HG03175 (cell line): ENCODE measurements at regions not wholly inside any gene's neighbourhood (a gene's known extent, or its start where the extent isn't known, plus 50 kb on each side); places are given as distances from the start of the nearest gene placed in this dataset.

Source experiments
- ATAC-seq: cut with Tn5 transposase; IDR thresholded peaks from one replicate; pipeline ENCODE4 v1.9.1; 2021; ENCODE audit warnings: mild to moderate bottlenecking, moderate library complexity; ENCODE audit not compliant: unreplicated experiment

DNA sequence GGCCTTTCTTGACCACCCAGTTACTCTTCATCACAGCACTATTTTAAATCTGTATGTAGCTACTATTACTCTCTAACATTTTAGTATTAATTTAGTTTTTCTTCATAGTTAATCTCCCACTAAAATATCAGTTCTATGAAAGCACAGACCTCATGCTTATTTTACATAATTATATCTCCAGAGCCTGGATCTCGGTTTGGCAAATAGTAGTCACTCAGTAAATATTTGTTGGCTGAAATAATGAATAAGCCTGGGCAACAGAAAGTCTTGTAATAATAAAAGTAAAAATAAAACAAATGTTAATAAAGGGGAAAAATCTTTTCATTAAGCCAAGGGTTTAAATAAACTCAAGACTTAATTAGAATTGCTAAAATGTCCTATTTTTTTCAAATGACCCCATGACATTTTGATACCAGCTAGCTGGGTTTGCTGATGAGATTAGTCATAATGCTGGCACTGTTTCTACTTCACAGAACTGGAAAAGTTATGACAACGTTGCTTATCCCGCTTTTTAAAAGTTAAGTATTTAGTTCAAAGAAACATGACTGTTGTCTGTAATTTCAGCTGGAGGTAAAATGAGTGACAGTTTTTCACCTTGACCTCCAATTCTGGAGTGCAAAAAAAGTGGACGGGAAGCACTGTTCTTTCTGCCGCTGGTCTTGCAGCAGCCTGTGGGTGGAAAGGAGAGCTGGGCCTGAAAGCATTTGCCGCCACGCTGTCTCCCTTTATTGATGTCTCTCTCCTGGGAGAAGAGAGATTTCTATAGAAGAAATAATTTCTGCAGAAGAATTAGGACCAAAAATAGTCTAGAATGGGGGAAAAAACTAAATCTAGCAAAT is 85.2 kb upstream of the SPATA13 start:
- ATAC-seq, result no peak

DNA sequence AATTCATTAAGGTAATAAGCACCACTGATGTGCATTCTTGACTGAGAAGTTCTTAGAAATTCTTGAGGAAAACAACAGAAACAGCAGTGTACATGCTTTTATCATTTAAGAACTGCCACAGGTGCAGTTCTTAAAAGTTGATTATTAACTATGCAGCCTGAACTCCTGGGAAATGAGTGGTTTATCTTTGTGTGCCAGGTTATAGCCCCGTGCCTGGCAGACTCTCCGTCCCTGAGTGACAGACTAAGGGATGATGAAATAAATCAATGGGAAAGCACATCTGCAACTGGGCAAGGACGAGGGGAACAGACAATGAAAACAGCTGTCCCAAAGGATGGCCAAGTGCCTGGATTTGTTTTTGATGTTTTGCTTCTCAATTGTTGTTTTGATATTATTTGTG is 84.4 kb upstream of the SPATA13 start:
- ATAC-seq, result no peak

DNA sequence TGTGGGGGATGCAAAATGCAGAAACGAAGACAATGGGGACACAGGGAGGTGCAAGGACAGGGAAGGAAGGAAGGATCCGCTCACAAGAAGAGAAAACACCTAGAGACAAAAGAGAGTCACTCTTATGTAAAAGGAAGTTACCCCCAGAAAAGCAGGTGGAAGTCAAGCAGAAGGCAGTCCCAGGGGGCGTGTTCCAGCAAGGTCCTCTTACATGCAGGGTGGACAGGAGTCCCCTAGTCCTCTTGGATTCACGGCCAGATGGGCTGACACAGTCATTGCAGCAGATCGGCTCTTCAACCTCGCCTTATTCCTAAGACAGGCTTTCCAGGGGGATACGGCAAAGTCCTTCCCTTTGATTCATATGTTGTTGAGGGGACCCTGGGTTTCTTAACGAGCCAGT is 83.9 kb upstream of the SPATA13 start:
- ATAC-seq, result no peak

GRCh38 chr13:24080134-24080533 is 80.4 kb upstream of the SPATA13 start:
- ATAC-seq, result no peak

DNA sequence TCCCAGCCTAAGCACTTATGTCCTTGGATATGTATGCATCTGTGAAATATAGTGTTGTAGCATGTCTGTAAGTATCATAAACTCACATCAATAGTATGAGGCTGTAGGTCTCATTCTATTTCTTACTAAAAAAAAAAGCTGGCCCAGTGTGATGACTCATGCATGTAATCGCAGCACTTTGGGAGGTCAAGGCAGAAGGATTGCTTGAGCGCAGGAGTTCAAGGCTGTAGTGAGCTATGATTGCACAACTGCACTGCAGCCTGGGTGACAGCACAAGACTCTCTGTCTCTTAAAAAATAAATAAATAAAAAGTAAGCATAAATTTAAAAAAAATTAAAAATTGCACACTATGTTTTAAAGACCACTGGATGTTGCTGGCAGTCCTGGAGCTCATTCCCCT is 79.1 kb upstream of the SPATA13 start:
- ATAC-seq, result no peak

DNA sequence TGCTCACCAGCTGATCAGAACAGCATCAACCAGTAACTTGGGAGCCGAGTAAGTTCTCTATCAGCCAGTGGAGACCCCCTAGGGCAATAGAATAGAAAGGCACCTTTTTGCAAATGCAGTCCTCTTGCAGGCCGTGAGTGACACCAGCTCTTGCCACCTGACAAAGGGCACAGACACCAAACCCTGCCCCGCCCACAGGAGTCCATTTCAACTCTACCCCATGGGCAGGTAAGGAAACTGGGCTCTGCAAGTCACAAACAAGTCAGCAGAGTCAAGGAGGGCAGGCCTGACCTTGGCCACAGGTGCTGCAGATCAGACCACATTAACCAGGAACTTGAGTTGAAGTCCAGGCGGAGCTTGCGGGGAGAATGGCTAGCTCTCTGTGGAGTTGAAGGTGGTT is 77.4 kb upstream of the SPATA13 start:
- no peak for ATAC-seq

DNA sequence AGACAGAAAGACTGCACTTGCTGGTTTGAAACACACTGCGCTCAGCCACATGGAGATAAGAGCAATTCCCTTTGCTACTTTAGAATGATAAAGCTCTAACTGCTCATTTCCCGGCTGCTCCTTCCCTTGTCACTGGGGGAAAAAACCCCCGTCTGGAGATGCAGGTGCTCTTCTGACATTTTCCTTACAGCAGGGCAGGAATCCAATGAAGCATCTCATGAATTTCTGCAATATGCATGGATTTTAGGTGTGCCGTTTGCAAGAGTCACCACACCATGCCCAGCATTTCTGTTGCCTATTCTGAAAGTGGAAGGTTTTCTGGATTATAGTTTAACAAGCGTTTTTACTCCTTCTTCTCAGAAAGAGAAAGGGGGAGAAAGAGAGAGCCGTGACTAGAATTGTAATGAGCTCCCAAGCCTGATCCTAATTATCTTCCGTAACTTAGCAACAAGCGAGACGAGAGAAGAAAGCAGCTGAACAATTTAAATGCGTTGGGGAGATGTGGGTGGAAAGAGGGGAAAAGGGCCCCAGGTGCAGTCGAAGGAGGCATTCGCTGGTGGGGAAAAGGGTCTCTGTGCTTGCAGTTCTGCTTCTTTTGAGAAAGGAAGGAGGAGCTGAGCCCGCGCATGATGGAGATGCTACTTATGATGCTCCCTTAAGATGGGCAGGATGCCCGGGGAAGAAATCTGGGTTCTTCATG is 76.6 kb upstream of the SPATA13 start:
- ATAC-seq, result no peak

DNA sequence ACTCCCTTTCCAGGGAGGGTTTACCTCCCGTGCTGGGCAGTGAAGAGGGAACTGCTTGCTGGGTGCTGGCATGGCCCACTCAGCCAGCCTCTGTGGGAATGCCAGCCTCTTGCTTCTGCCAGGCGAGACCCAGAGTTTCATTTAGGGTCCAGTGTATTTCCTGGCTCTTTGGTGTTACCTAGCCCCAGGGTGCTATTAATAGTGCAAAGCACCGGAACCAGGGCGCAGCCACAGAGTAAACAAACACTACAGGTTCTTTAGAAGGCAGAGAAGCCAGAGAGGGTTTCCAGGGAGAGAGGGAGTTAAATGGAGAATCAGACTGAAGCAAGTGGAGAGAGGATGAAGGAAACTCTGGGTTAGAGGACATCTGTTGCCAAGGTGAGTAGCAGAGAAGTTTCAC is 74.9 kb upstream of the SPATA13 start:
- ATAC-seq, result no peak

GRCh38 chr13:24086642-24087041 is 73.9 kb upstream of the SPATA13 start:
- no peak for ATAC-seq

DNA sequence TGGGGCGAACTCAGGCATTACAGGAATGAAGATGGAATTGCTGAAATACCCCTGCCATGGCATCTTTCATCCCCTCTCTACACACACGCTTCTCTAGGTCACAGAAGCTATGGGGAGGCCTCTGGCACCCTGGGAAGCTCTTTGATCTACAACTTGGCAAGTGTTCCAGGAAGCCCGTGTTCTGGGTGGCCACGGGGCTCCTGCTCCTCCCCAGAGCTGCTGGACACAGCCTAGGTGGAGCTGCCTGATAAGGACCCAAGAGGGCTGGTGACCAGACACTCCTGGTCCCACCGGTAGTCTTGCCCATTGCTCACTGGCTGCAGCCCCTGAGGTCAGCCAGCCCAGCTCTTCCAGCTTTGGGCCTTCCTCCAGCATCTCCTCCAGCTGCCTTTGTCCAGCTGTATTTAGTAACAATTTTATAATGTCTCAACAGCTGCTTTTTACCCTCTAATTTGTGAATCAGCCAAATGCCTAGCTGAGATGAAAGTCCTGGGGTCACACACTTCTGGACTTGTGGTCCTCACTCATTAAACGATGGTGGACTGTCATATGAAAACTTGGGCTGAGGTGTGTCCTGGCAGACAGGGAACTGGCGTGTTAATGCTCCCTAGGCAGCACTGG is 72.8 kb upstream of the SPATA13 start:
- no peak for ATAC-seq

DNA sequence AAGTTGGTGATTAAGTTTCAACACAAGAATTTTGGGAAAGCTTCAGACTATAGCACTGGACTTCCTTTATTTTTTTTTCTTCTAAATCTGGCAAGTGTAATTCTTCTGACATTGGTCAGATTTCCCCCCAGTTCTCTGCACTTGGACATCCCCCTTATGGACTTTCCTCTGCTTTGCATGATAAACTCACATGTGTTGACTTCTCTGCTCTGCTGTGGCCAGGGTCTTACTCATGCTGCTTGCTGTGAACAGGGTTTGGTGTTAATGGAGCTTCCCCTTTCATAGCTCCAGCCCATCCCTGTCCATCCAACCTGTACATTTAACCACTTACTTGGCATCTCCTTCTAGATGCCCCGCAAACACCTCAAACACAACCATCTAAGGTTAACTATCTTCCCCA is 70.5 kb upstream of the SPATA13 start:
- ATAC-seq, result no peak

- no peak for ATAC-seq
These were observed 69.4 kb upstream of the SPATA13 start for GRCh38 chr13:24091080-24091479.

- ATAC-seq, result no peak
These were observed 68.4 kb upstream of the SPATA13 start for GRCh38 chr13:24092108-24092507.

DNA sequence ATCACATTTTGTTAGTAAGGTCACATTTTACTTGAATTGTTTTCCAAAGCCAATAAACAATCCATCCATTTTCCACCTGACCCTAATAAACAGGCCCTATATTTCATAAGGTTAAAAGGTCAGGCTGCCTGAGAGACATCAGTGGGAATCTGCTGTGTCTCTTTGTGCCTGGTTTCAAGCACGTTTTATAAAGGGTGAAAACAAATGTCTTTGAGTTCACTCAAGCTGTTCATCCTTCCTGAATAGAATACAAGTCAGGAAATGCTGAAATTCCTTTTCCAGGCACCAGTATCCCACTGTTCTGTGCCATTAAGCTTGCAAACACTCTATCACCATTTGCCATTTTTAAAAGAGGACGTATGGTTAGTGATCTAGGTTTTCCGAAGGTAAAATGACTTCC is 67.5 kb upstream of the SPATA13 start:
- ATAC-seq, result no peak

DNA sequence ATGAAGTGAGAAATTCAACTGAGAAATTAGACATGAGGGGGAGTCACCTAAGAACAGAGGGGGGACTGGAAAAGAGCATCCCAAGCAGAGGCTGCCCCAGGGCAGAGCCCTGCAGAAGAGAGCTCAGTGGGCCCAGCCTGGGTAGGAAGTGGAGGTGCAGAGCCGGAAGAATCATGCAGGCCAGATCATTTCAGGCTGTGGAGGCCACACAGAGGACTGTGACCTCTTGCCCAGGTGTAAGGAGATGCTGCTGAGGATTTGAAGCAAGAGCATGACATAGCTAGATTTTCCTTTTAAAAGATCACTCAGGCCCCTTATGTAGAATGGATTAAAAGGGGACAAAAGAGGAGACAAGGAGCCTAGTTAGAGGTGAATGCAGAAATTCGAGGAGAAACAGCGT is 63.9 kb upstream of the SPATA13 start:
- no peak for ATAC-seq

- peak; percentile 66 for ATAC-seq
These were observed 63.5 kb upstream of the SPATA13 start for GRCh38 chr13:24097064-24097463.

DNA sequence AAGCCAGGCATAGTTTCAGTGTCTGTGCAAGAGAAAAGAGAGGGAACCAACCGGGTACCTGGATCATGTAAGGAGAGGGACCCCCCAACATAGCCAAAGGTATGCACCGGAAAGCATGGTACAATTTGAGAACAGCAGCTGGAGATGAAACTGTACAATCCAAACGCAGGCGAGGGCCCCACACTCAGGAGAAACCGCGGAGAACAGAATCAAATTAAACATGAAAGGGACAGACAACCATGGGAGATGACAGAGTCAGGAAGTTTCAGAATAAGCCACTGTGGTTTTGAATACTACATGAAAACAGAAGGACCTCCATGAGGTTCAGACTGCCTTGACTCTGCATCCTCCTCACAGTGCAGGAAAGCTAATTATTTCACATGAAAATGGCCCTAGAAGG is 62.9 kb upstream of the SPATA13 start:
- peak; percentile 56 for ATAC-seq

GRCh38 chr13:24099490-24099889 is 61.0 kb upstream of the SPATA13 start:
- no peak for ATAC-seq

DNA sequence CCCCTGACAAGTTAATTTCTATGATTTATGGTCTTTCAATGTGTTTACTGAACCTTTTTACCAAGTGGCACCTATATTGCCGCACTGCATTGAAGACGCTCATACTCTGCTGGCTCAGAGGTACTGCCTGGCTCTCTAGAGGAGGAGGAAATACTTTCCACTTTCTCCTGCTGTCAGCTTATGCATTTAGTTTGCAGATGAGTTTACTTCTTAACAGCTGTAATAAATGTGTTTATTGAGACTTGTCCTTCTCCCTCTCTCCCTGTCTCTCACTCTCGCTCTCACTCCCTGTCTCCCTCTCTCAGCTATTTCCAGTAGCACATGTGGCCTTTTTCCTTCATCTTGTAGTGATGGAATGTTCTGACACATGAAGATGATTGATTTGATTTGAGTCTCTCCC is 60.3 kb upstream of the SPATA13 start:
- no peak for ATAC-seq

GRCh38 chr13:24103782-24104372 is 56.6 kb upstream of the SPATA13 start:
- ATAC-seq, result no peak

DNA sequence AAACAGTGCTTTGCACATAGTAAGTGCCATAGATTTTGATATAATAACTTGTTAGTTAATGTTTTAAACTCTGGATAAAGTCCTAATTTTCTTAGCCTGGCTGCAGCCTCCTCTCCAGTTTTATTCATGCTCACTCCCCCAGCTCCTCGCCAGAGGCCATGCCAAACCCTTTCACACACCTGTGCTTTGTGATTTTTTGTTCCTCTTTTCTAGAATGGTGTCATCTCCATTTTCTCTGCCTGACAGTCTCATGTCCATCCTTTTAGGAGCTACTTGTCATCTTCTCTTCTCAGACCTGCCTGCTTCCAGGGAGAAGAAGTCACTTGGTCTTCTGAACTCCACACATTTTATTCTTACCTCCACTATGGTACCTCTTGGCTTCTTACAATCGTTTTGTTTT is 55.8 kb upstream of the SPATA13 start:
- peak; percentile 49 for ATAC-seq

- ATAC-seq, result no peak
These were observed 54.1 kb upstream of the SPATA13 start for GRCh38 chr13:24106429-24106828.
